ENCODE measurements at regions not wholly inside any gene's neighbourhood (a gene's known extent, or its start where the extent isn't known, plus 50 kb on each side); places are given as distances from the start of the nearest gene placed in this dataset.

DNA sequence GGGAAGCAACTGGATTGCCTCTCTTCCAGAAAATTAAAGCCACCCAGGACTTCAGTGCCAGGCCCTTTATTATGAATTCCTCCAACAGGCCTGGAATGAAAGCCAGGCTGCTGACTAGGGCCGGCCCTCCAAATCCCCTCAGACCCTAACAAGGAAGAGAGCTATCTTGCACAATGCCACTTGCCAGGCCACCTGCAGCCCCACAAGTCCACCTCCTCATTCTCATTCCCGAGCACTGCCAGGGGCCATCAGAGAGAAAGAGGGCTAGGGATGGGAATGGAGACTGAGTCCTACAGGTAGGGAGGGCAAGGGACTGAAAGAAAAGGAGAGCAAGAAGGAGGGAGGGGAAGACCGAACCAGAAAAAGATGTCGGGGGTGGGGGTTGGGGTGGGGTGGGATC is 86.5 kb downstream of the MRPL14 start (continued):
- TF ChIP-seq BCL6 (CRISPR knock-in tag; IDR thresholded peaks at IDR 0.05) (no peak), DMBX1 (CRISPR knock-in tag; IDR thresholded peaks at IDR 0.05; ENCODE audit: borderline replicate concordance) (no peak), CBX8 (IDR thresholded peaks at IDR 0.05; ENCODE audit: borderline replicate concordance, extremely low read depth, low read depth, low read length, poor library complexity, severe bottlenecking) (no peak)
- TF ChIP-seq, protein P1, sequence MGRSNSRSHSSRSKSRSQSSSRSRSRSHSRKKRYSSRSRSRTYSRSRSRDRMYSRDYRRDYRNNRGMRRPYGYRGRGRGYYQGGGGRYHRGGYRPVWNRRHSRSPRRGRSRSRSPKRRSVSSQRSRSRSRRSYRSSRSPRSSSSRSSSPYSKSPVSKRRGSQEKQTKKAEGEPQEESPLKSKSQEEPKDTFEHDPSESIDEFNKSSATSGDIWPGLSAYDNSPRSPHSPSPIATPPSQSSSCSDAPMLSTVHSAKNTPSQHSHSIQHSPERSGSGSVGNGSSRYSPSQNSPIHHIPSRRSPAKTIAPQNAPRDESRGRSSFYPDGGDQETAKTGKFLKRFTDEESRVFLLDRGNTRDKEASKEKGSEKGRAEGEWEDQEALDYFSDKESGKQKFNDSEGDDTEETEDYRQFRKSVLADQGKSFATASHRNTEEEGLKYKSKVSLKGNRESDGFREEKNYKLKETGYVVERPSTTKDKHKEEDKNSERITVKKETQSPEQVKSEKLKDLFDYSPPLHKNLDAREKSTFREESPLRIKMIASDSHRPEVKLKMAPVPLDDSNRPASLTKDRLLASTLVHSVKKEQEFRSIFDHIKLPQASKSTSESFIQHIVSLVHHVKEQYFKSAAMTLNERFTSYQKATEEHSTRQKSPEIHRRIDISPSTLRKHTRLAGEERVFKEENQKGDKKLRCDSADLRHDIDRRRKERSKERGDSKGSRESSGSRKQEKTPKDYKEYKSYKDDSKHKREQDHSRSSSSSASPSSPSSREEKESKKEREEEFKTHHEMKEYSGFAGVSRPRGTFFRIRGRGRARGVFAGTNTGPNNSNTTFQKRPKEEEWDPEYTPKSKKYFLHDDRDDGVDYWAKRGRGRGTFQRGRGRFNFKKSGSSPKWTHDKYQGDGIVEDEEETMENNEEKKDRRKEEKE (IDR thresholded peaks at IDR 0.05; ENCODE audit: borderline replicate concordance in 1 of 2, control insufficient read depth in 1 of 2, low read depth in 2 of 2, low read length in 1 of 2) = no peak
- TF ChIP-seq, protein P2, sequence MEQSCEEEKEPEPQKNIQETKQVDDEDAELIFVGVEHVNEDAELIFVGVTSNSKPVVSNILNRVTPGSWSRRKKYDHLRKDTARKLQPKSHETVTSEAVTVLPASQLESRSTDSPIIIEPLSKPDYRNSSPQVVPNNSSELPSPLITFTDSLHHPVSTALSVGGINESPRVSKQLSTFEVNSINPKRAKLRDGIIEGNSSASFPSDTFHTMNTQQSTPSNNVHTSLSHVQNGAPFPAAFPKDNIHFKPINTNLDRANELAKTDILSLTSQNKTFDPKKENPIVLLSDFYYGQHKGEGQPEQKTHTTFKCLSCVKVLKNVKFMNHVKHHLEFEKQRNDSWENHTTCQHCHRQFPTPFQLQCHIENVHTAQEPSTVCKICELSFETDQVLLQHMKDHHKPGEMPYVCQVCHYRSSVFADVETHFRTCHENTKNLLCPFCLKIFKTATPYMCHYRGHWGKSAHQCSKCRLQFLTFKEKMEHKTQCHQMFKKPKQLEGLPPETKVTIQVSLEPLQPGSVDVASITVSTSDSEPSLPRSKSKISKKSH (CRISPR knock-in tag; IDR thresholded peaks at IDR 0.05) = no peak

Measured in K562 (cell line).